Activated CD8-positive, alpha-beta memory T cell treated with anti-CD3 and anti-CD28 coated beads for 48 hours (primary cell): ENCODE measurements at regions not wholly inside any gene's neighbourhood (a gene's known extent, or its start where the extent isn't known, plus 50 kb on each side); places are given as distances from the start of the nearest gene placed in this dataset.
A peak's percentile ranks its signal among the peaks of the same experiment; 100 is the strongest.
"Not testable (repeated sequence)": the region's sequence is repeated elsewhere in the genome, so short reads cannot be mapped to it uniquely, and the experiment has no call there.

Experiments
- DNase-seq, 3 experiments: peaks; one replicate each; pipeline ENCODE4 v3.0.0-alpha.2; 2020; ENCODE audit warnings: low read depth in 2 of 3, low spot score in 2 of 3

- DNase-seq: no peak
These were observed 61.2 kb downstream of the VIP start for GRCh38 chr6:152811785-152812184.

GRCh38 chr6:152815230-152815872 lies 64.8 kb downstream of the VIP start:
- no peak for DNase-seq

- no peak for DNase-seq
These were observed 65.5 kb downstream of the VIP start for GRCh38 chr6:152816055-152816454.

GRCh38 chr6:152821525-152821924 lies 70.9 kb downstream of the VIP start:
- no peak for DNase-seq

GRCh38 chr6:152824666-152825065 lies 74.1 kb downstream of the VIP start:
- no peak for DNase-seq

GRCh38 chr6:152828431-152828830 lies 77.8 kb downstream of the VIP start:
- no peak for DNase-seq

- not testable (repeated sequence) for DNase-seq
These were observed 83.8 kb downstream of the VIP start for GRCh38 chr6:152834366-152834765.

- no peak for DNase-seq
These were observed 85.9 kb downstream of the VIP start for GRCh38 chr6:152836523-152836922.

GRCh38 chr6:152845421-152845820 lies 94.8 kb downstream of the VIP start:
- no peak for DNase-seq

- no peak for DNase-seq
These were observed 96.2 kb downstream of the VIP start for GRCh38 chr6:152846825-152847224.

GRCh38 chr6:152848919-152849318 lies 98.3 kb downstream of the VIP start:
- DNase-seq: no peak

GRCh38 chr6:152854086-152854795 lies 103.6 kb downstream of the VIP start:
- DNase-seq: no peak

GRCh38 chr6:152858141-152858540 lies 107.5 kb downstream of the VIP start:
- DNase-seq: no peak

GRCh38 chr6:152859225-152859624 lies 108.6 kb downstream of the VIP start:
- DNase-seq: no peak

GRCh38 chr6:152863618-152864326 lies 113.2 kb downstream of the VIP start:
- DNase-seq: peak in 2 of 3 experiments; percentile 5 to 29

GRCh38 chr6:152874267-152874666 lies 108.6 kb downstream of the FBXO5 start:
- DNase-seq: no peak

- no peak for DNase-seq
These were observed 107.8 kb downstream of the FBXO5 start for GRCh38 chr6:152874846-152875568.

- DNase-seq: no peak
These were observed 103.2 kb downstream of the FBXO5 start for GRCh38 chr6:152879681-152880080.

- no peak for DNase-seq
These were observed 89.7 kb downstream of the FBXO5 start for GRCh38 chr6:152893187-152893586.

GRCh38 chr6:152896923-152897322 lies 85.9 kb downstream of the FBXO5 start:
- no peak for DNase-seq

- DNase-seq: peak; percentile 37 to 47 (median 38)
These were observed 84.9 kb downstream of the FBXO5 start for GRCh38 chr6:152897807-152898399.
